Uterus (tissue), 3 donors: ENCODE measurements at regions not wholly inside any gene's neighbourhood (a gene's known extent, or its start where the extent isn't known, plus 50 kb on each side); places are given as distances from the start of the nearest gene placed in this dataset.

Source experiments
- DNase-seq, 2 donors: peaks; one replicate each; pipeline ENCODE4 v3.0.0-alpha.2; 2019 to 2020
- H3K27ac ChIP-seq, 2 donors: fragments of 200-600 bp; sonication (generic); 1 replicate in 1 of 2; 2 replicates in 1 of 2; pipeline ENCODE4 v1.5.1; 2016 to 2018
- H3K27me3 ChIP-seq, 2 donors: fragments of 200-600 bp; sonication (generic); one replicate each; pipeline ENCODE4 v1.5.1; 2018 to 2019; ENCODE audit warnings: control low read depth in 1 of 2
- H3K36me3 ChIP-seq, 2 donors: fragments of 200-600 bp; sonication (generic); one replicate each; pipeline ENCODE4 v1.5.1; 2019; ENCODE audit warnings: control low read depth in 1 of 2
- H3K4me1 ChIP-seq, 2 donors: fragments of 200-600 bp; sonication (generic); one replicate each; pipeline ENCODE4 v1.5.1; 2018 to 2019; ENCODE audit warnings: control low read depth in 1 of 2
- H3K4me3 ChIP-seq, 2 donors: fragments of 200-600 bp; sonication (generic); 1 replicate in 1 of 2; 2 replicates in 1 of 2; pipeline ENCODE4 v1.5.1; 2018 to 2019; ENCODE audit warnings: mild to moderate bottlenecking in 1 of 2
- H3K9me3 ChIP-seq, 2 donors: fragments of 200-600 bp; sonication (generic); one replicate each; pipeline ENCODE4 v1.5.1; 2019; ENCODE audit warnings: control low read depth in 1 of 2
- POLR2A ChIP-seq, 2 donors: fragments of 450-650 bp; IDR thresholded peaks; one replicate each; pipeline ENCODE4 v1.6.1; 2016; ENCODE audit warnings: antibody characterized with exemption in 2 of 2, mild to moderate bottlenecking in 1 of 2, moderate library complexity in 1 of 2
- intact Hi-C: fragments of 100-400 bp; cut with DNase I; formaldehyde crosslinking; loops from one replicate; pipeline ENCODE4 v1.15.1; 2023; ENCODE audit warnings: low total_unique reads
- TF ChIP-seq, protein P1 (sequence below), 4 experiments: fragments of 200-600 bp in 2 of 4; fragments of 450-650 bp in 2 of 4; sonication (generic) in 2 of 4; IDR thresholded peaks; one replicate each; pipeline ENCODE4 v1.5.1; 2016 to 2019; ENCODE audit warnings: antibody characterized with exemption in 4 of 4, mild to moderate bottlenecking in 2 of 4, moderate library complexity in 1 of 4
- donor health status: DM: yes; HTN: yes; CAD: no.

DNA sequence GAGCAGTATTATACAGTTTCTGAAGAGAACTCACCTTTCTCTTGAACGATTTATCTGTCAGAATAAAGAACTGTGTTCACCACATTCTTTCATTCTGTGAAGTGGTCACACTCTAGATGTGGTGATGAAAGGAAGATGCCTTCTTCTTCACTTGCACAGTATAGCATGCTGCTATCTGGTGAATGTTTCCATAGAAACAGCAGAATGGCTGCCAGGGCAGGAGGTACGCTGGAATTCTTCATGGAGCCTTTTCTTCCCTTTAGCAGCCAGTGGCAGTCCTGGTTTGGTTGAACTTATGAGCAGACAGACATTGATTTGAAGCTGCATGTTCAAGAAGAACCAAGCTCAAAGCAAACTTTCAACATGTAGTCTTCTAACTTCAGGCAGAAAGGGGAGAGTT, 1157.9 kb upstream of the LRRTM1 start:
- TF ChIP-seq, protein P1, sequence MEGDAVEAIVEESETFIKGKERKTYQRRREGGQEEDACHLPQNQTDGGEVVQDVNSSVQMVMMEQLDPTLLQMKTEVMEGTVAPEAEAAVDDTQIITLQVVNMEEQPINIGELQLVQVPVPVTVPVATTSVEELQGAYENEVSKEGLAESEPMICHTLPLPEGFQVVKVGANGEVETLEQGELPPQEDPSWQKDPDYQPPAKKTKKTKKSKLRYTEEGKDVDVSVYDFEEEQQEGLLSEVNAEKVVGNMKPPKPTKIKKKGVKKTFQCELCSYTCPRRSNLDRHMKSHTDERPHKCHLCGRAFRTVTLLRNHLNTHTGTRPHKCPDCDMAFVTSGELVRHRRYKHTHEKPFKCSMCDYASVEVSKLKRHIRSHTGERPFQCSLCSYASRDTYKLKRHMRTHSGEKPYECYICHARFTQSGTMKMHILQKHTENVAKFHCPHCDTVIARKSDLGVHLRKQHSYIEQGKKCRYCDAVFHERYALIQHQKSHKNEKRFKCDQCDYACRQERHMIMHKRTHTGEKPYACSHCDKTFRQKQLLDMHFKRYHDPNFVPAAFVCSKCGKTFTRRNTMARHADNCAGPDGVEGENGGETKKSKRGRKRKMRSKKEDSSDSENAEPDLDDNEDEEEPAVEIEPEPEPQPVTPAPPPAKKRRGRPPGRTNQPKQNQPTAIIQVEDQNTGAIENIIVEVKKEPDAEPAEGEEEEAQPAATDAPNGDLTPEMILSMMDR (IDR thresholded peaks at IDR 0.05), result no peak
- TF ChIP-seq POLR2A (IDR thresholded peaks at IDR 0.05), result no peak
- intact Hi-C loops, result no loop called here
- no peak overlapping the region for H3K4me3 ChIP-seq
- H3K9me3 ChIP-seq, result no peaks in the 10 kb centered on the region
- H3K36me3 ChIP-seq, result no peaks in the 10 kb centered on the region
- no peaks in the 10 kb centered on the region for H3K27me3 ChIP-seq
- no peak for DNase-seq
- no peaks in the 10 kb centered on the region for H3K4me1 ChIP-seq
- no peak overlapping the region for H3K27ac ChIP-seq

DNA sequence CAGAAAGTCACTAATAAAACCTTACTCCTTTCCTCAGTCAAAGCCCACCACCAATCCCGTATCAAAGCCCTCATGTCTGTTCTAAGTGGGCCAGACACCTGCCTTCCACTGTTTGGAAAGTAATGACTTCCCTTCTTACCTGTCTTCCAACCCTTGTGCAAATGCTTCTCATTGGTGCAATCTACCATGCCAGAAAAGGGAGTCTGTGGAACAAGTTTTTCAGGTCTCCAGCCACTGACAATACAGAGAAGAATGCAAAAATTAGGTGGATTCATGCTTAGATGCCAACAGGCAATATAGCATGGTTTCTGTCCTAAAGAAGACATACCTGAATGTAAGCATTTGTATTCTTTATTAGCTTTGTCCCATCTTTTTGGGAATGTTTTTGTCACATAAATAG, 1140.6 kb upstream of the LRRTM1 start:
- TF ChIP-seq POLR2A (IDR thresholded peaks at IDR 0.05), result no peak
- TF ChIP-seq, protein P1 (IDR thresholded peaks at IDR 0.05), result no peak
- no peak overlapping the region for H3K4me3 ChIP-seq
- peaks cover 0 to 4% of the 10 kb centered on the region in 2 donors for H3K36me3 ChIP-seq

DNA sequence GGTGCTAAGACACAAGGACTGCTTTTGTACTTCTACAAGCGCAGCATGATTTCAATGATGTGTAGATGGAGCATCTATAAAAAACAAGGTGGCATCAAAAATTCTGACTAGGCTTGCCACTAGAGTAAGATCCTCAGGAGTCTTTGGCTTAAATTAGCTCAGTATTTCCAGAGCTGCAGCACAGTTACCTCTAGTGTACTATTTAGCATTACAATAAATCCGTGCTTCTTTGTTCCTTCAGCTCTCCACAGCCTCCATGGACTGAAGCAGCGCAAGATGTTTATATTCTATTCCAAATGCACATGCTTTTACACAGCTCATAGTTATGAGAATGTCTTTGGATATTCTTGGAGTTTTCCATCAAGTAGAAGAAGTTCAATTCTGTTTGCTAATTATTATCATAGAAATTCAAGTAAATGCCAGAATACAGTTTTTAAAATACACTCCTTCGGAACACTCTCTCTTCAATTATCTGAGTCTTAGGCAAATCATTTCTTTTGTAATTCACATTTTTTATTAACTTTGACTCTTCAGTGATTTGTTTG, 1133.0 kb upstream of the LRRTM1 start:
- H3K9me3 ChIP-seq, result no peaks in the 10 kb centered on the region
- no peak overlapping the region for H3K27ac ChIP-seq
- H3K4me3 ChIP-seq, result no peak overlapping the region
- no peak for DNase-seq
- TF ChIP-seq POLR2A (IDR thresholded peaks at IDR 0.05), result no peak
- TF ChIP-seq, protein P1 (IDR thresholded peaks at IDR 0.05), result no peak
- no peaks in the 10 kb centered on the region for H3K36me3 ChIP-seq
- H3K27me3 ChIP-seq, result no peaks in the 10 kb centered on the region
- H3K4me1 ChIP-seq, result no peaks in the 10 kb centered on the region
- intact Hi-C loops, result no loop called here

More for the DNA sequence above, 1140.6 kb upstream of the LRRTM1 start:
- intact Hi-C loops, result no loop called here
- Histone ChIP-seq H3K4me1 (no peaks in the 10 kb centered on the region), H3K27ac (no peak overlapping the region), H3K9me3 (no peaks in the 10 kb centered on the region), H3K27me3 (no peaks in the 10 kb centered on the region)
- no peak for DNase-seq

DNA sequence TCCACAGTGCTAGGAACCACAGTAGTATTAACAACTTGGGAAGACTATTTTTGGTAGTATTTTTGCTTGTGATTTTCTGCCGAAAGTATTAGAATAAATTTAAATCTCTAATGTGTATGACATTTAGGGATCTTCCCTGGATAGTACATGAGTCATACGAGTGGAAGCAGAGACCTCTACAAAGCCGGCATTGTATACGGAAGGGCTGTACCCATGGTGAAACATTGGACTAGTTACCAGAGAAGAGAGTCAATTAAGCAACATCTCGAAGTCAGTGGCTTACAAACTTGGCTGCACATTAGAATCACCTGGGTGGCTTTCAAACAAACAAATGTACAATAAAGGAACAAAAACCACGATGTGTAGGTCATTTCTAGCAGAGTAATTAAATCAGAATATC, 1131.7 kb upstream of the LRRTM1 start:
- H3K9me3 ChIP-seq, result no peaks in the 10 kb centered on the region

DNA sequence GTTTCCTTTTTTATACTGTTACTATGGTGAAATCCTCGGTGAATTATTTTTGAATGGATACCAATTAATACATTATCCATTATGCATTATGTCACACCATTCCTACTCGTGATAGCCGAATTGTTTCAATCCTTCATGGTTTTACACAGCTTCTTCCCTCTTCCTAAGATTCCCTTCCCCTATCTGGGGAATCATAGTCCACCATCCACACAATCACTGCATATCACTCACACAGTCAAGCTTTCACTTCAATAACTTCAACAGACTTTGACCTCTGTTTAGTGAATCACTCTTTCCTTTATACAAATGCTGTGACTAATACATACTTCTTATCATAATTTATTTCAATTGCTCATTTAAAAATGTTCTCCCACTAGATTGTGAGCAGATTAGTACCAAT, 1108.1 kb upstream of the LRRTM1 start:
- H3K4me1 ChIP-seq, result no peaks in the 10 kb centered on the region
- H3K36me3 ChIP-seq, result no peaks in the 10 kb centered on the region
- no peak overlapping the region for H3K27ac ChIP-seq
- no peaks in the 10 kb centered on the region for H3K27me3 ChIP-seq
- DNase-seq, result no peak
- intact Hi-C loops, result no loop called here
- TF ChIP-seq POLR2A (IDR thresholded peaks at IDR 0.05), result no peak
- TF ChIP-seq, protein P1 (IDR thresholded peaks at IDR 0.05), result no peak
- H3K4me3 ChIP-seq, result no peak overlapping the region
- no peaks in the 10 kb centered on the region for H3K9me3 ChIP-seq

More for the DNA sequence above, 1131.7 kb upstream of the LRRTM1 start:
- Histone ChIP-seq H3K27ac (no peak overlapping the region), H3K4me3 (no peak overlapping the region), H3K27me3 (no peaks in the 10 kb centered on the region), H3K36me3 (no peaks in the 10 kb centered on the region), H3K4me1 (no peaks in the 10 kb centered on the region)
- TF ChIP-seq, protein P1 (IDR thresholded peaks at IDR 0.05), result no peak
- TF ChIP-seq POLR2A (IDR thresholded peaks at IDR 0.05), result no peak
- intact Hi-C loops, result no loop called here
- DNase-seq, result no peak
